ENCODE measurements at regions not wholly inside any gene's neighbourhood (a gene's known extent, or its start where the extent isn't known, plus 50 kb on each side); places are given as distances from the start of the nearest gene placed in this dataset.

DNA sequence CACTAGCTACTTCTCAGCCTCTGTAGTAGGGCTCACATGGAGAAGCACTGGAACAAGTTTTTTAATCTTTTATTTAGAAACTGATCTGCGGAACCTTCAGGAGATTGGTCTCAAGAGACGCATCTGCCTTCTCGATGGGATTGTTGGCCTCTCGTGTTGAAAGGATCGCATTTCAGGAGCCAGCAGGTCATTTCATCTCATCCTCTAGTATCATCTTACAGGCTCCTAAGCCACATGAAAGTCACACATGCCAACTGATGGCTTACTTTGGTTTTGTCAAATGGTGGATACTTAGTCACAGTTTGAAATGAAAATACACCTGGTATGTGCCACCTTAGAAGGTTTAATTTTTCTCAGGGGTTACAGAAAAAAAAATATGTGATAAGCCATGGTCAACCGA lies 1703.6 kb downstream of the EFNB2 start:
- no peak overlapping the region for H2AK5ac ChIP-seq (ENCODE audit: low read depth, low read length)
- no peaks in the 10 kb centered on the region for H3K9me1 ChIP-seq (ENCODE audit: insufficient read depth, low read length)
- H2BK120ac ChIP-seq (ENCODE audit: low read depth, low read length), result no peak overlapping the region
- H3K9me3 ChIP-seq (ENCODE audit: control insufficient read depth, insufficient read depth, low read length), result no peaks in the 10 kb centered on the region; the same call in 1 of the 2 replicates
- dilution Hi-C loops (cut with HindIII; ENCODE audit: low sequenced_read_pairs, unreplicated experiment) (no loop called here), in situ Hi-C loops (cut with MboI; ENCODE audit: low sequenced_read_pairs) (no loop called here), intact Hi-C loops (cut with micrococcal nuclease) (no loop called here)
- DNase-seq, result no peak
- H2BK5ac ChIP-seq (ENCODE audit: low read depth, low read length, poor library complexity, severe bottlenecking), result no peak overlapping the region
- no peak overlapping the region for H3K9ac ChIP-seq (ENCODE audit: low read depth, low read length)
- H4K20me1 ChIP-seq (ENCODE audit: insufficient read depth, low read length), result no peaks in the 10 kb centered on the region
- H2BK15ac ChIP-seq (ENCODE audit: low read depth, low read length), result no peak overlapping the region
- no peak overlapping the region for H3K14ac ChIP-seq (replicated peaks; ENCODE audit: low read depth, low read length)
- no peak overlapping the region for H3K23ac ChIP-seq (ENCODE audit: low read depth, low read length)
- WGBS, 2 experiments (ENCODE audit: extremely low coverage in 2 of 2, insufficient read length in 1 of 2), result no CpG with 5 or more reads among the region's 6 CpGs
- ATAC-seq (ENCODE audit: low read depth), result no peak
- H2AK9ac ChIP-seq (replicated peaks; ENCODE audit: low read depth, low read length, poor library complexity), result no peak overlapping the region
- H4K8ac ChIP-seq (ENCODE audit: low read depth in 2 of 2, low read length in 2 of 2), result no peak overlapping the region
- no peak overlapping the region for H3K27ac ChIP-seq (ENCODE audit: insufficient read depth, low read length)
- H3K4me1 ChIP-seq (ENCODE audit: control insufficient read depth, insufficient read depth, low read length), result no peaks in the 10 kb centered on the region
- H3K4ac ChIP-seq (ENCODE audit: low read depth, low read length), result no peak overlapping the region
- no peak overlapping the region for H2BK20ac ChIP-seq (ENCODE audit: low read depth, low read length)
- no peak overlapping the region for H4K5ac ChIP-seq (ENCODE audit: low read depth, low read length)
- TF ChIP-seq CHD1 (IDR thresholded peaks at IDR 0.05; ENCODE audit: low read depth, low read length) (no peak), MAZ (IDR thresholded peaks at IDR 0.05; ENCODE audit: borderline replicate concordance, low read depth, low read length) (no peak), MXI1 (IDR thresholded peaks at IDR 0.05; ENCODE audit: borderline replicate concordance, low read depth, low read length) (no peak), CEBPB (IDR thresholded peaks at IDR 0.05; ENCODE audit: low read depth, low read length) (no peak), BHLHE40 (IDR thresholded peaks at IDR 0.05; ENCODE audit: low read depth, low read length) (no peak), POLR2A (IDR thresholded peaks at IDR 0.05; ENCODE audit: low read depth, low read length) (no peak), SMC3 (IDR thresholded peaks at IDR 0.05; ENCODE audit: low read depth, low read length) (no peak), NFE2L2 (IDR thresholded peaks at IDR 0.05; ENCODE audit: low read depth, low read length) (no peak), CTCF (conservative IDR thresholded peaks at IDR 0.05; ENCODE audit: low read depth, low read length) (no peak), RAD21 (IDR thresholded peaks at IDR 0.05; ENCODE audit: low read length) (no peak), RFX5 (IDR thresholded peaks at IDR 0.05; ENCODE audit: low read depth, low read length) (no peak), FOS (IDR thresholded peaks at IDR 0.05; ENCODE audit: low read depth, low read length) (no peak), MAFK (IDR thresholded peaks at IDR 0.05; ENCODE audit: low read depth, low read length) (no peak), RCOR1 (IDR thresholded peaks at IDR 0.05; ENCODE audit: insufficient replicate concordance, low read length) (no peak)
- TF ChIP-seq, protein P1, sequence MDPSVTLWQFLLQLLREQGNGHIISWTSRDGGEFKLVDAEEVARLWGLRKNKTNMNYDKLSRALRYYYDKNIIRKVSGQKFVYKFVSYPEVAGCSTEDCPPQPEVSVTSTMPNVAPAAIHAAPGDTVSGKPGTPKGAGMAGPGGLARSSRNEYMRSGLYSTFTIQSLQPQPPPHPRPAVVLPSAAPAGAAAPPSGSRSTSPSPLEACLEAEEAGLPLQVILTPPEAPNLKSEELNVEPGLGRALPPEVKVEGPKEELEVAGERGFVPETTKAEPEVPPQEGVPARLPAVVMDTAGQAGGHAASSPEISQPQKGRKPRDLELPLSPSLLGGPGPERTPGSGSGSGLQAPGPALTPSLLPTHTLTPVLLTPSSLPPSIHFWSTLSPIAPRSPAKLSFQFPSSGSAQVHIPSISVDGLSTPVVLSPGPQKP (IDR thresholded peaks at IDR 0.05; ENCODE audit: borderline replicate concordance, low read depth, low read length), result no peak
- TF ChIP-seq, protein P2, sequence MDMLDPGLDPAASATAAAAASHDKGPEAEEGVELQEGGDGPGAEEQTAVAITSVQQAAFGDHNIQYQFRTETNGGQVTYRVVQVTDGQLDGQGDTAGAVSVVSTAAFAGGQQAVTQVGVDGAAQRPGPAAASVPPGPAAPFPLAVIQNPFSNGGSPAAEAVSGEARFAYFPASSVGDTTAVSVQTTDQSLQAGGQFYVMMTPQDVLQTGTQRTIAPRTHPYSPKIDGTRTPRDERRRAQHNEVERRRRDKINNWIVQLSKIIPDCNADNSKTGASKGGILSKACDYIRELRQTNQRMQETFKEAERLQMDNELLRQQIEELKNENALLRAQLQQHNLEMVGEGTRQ (IDR thresholded peaks at IDR 0.05; ENCODE audit: low read depth, low read length), result no peak
- no peaks in the 10 kb centered on the region for H3K27me3 ChIP-seq (ENCODE audit: control insufficient read depth, insufficient read depth, low read length)
- no peak overlapping the region for H3K4me2 ChIP-seq (ENCODE audit: low read depth, low read length)
- no peak overlapping the region for H3K18ac ChIP-seq (ENCODE audit: low read depth, low read length)
- H3K4me3 ChIP-seq (ENCODE audit: insufficient read depth, low read depth, low read length), result no peak overlapping the region
- ChIA-PET POLR2A (ENCODE audit: unreplicated experiment) (no interaction called here), CTCF (no interaction called here)
- no peak overlapping the region for H4K91ac ChIP-seq (ENCODE audit: insufficient read depth, low read depth, low read length)
- no peak overlapping the region for H3K56ac ChIP-seq (ENCODE audit: extremely low read depth, insufficient read depth, low read length)
- no peaks in the 10 kb centered on the region for H3K79me1 ChIP-seq (ENCODE audit: low read depth in 1 of 2, low read length in 2 of 2)
- H2AFZ ChIP-seq (replicated peaks; ENCODE audit: low read length, poor library complexity), result no peak overlapping the region
- H3K36me3 ChIP-seq (ENCODE audit: control insufficient read depth, insufficient read depth, low read length), result no peaks in the 10 kb centered on the region
- no TSS peak for BruUV-seq (replicated peaks)

Measured in IMR-90 (cell line).